CD4-positive, alpha-beta T cell treated with Interleukin-17A for 1 hour (primary cell): ENCODE measurements at regions not wholly inside any gene's neighbourhood (a gene's known extent, or its start where the extent isn't known, plus 50 kb on each side); places are given as distances from the start of the nearest gene placed in this dataset.
"Not testable (repeated sequence)": the region's sequence is repeated elsewhere in the genome, so short reads cannot be mapped to it uniquely, and the experiment has no call there.

Experiments used
- DNase-seq: peaks from one replicate; pipeline ENCODE4 v3.0.0-alpha.2; 2020

- DNase-seq = no peak
These were observed 171.4 kb upstream of the NPY2R start for GRCh38 chr4:155037031-155037430.

GRCh38 chr4:155038459-155038858 lies 170.0 kb upstream of the NPY2R start:
- no peak for DNase-seq

- no peak for DNase-seq
These were observed 169.3 kb upstream of the NPY2R start for GRCh38 chr4:155039162-155039561.

DNA sequence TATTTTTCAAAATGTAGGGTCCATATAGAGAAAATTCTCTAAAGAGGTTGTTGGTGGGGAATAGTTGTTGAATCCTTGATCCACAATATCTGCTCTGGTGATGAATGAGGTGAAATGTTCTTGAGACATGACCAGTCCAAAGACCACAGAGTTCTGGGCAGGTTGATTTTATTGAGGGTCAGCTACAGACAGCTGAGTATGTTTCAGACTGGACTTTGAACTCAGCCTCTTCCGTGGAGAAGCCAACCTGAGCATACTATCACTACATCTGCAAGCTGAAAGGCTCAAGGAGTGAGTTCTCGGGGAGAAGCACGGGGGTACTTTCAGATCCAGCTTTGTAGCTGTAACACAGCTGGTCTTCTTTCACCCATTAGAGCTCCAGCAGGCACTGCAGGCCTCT lies 168.4 kb upstream of the NPY2R start:
- DNase-seq = no peak

DNA sequence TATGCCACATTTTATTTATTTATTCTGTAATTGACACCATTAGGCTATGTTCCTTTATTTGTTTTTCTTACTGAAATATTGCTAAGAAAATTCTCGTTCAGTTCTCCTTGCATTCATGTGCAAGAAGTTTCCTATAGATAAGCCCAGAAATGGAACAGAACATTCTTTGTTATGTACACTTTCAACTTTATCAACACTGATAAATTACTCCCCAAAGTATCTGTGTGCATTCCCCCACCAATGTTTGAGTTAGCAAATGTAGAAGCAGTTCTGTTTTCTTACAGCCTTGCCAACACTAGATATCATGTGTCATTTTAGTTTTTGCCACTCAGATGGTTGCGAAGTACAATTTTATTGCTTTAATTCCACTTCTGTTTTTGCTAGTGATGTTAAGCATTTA lies 166.4 kb upstream of the NPY2R start:
- no peak for DNase-seq

- DNase-seq = not testable (repeated sequence)
These were observed 164.2 kb upstream of the NPY2R start for GRCh38 chr4:155044251-155044650.

GRCh38 chr4:155047755-155048154 lies 160.7 kb upstream of the NPY2R start:
- no peak for DNase-seq

GRCh38 chr4:155054042-155054441 lies 154.4 kb upstream of the NPY2R start:
- not testable (repeated sequence) for DNase-seq

DNA sequence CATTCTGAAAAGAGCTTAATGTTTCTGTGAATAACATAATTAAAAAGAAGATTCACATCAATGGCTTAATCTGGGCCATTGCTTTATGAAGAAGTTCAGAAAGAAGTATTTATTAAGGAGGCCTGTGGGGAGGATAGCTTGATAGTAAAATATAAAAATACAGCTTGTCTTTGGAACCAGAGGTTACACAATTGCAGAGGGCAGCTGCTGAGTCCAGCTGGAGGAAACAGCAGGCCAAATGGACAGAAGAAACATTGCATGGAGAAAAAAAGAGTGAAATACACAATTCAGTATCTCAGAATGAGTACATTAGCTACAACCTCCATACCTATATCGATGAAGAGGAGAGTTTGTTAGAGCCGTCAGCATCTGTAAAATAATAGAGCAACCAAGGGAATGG lies 148.0 kb upstream of the NPY2R start:
- no peak for DNase-seq

GRCh38 chr4:155060873-155061272 lies 147.6 kb upstream of the NPY2R start:
- no peak for DNase-seq

DNA sequence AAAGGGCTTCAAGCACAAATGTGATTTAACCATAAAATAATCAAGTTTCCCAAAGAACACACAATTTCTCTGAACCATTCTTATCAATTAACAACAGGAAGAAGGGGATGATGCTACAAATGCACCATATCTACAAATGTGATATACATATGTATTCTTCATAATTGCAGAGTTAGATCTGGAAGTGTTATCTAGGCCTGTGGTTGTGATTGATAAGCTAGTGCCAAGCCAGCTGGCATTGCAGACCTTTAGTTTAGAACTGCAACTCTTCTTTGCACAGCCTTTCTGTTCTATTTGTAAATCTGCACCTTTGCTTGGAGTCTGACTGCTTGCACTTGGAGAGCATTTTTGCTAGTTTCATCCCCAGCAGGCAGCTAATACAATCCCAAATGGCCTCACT lies 145.5 kb upstream of the NPY2R start:
- DNase-seq = no peak

- DNase-seq = not testable (repeated sequence)
These were observed 143.5 kb upstream of the NPY2R start for GRCh38 chr4:155064934-155065333.

- no peak for DNase-seq
These were observed 141.6 kb upstream of the NPY2R start for GRCh38 chr4:155066871-155067270.

GRCh38 chr4:155071962-155072361 lies 136.5 kb upstream of the NPY2R start:
- DNase-seq = no peak

GRCh38 chr4:155072417-155072816 lies 136.0 kb upstream of the NPY2R start:
- no peak for DNase-seq

DNA sequence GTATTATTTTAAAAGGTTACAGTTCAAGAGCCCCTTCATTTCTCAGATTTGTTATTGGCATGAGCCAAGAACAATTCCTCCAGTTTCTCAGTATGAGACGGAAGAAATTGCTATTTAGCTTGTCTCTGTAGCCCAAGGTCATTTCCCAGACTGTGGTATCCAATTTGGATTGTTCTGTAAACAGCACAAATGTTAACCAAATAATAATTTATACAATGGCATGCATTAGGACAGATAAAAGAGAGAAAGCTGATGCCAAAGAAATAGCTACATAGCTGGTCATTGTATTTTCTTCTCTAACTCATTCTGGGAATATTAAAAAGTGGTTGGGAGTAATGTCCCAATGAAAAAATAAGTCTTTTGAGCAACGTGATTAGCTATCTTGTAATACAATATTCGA lies 134.6 kb upstream of the NPY2R start:
- DNase-seq = no peak

GRCh38 chr4:155076256-155076785 lies 132.1 kb upstream of the NPY2R start:
- no peak for DNase-seq

DNA sequence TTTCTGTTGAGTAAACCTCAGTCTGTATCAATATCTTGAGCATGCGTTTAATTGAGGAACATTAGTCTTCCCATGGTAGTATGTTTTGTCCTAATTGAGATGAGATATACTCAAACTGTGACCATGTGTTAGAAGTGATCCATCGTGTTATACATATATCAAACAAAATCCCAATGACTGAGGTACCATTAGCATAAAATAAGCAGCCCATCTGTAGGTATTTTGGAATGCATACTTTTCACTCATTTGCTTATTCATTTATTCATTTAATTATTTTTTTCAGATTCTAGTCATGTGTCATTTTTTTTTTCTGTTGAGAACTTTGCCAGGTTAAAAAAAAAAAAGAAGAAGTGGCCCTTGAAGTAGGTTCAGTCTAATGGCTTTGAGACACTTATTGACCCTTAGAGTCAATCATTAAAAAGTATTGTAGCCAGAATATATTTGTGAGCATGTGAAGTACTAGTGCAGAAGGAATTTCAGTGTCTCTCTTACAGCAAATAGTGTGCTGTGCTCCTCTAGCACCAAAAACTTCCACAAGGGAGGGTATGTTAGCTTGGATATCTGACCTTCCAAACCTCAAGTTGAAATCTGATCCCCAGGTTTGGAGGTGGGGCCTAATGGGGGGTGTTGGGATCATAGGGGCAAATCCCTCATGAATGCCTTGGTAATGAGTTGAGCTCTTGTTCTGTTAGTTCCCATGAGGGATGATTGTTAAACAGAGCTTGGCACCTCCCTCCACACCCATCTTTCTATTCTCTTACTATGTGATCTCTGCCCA lies 130.8 kb upstream of the NPY2R start:
- DNase-seq = no peak

DNA sequence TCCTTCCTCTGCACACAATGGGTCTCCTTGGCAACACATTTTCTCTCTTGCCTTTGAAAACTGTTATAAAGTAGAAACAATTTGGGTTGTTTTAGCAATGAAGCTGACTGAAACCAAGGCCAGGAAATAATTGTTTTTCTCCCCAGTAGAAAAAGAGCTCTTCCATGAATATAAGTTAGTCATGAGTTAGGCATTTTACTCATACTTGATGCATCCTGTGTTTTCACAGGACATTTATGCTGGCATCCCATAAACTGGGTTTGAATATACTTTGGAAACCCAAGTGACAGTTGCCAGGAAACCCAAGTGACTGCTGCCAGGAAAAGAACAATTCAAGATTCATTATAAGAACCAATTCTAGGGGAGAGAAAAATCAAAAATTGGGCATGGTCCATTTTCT lies 128.6 kb upstream of the NPY2R start:
- DNase-seq = no peak

- no peak for DNase-seq
These were observed 127.2 kb upstream of the NPY2R start for GRCh38 chr4:155081222-155081621.

DNA sequence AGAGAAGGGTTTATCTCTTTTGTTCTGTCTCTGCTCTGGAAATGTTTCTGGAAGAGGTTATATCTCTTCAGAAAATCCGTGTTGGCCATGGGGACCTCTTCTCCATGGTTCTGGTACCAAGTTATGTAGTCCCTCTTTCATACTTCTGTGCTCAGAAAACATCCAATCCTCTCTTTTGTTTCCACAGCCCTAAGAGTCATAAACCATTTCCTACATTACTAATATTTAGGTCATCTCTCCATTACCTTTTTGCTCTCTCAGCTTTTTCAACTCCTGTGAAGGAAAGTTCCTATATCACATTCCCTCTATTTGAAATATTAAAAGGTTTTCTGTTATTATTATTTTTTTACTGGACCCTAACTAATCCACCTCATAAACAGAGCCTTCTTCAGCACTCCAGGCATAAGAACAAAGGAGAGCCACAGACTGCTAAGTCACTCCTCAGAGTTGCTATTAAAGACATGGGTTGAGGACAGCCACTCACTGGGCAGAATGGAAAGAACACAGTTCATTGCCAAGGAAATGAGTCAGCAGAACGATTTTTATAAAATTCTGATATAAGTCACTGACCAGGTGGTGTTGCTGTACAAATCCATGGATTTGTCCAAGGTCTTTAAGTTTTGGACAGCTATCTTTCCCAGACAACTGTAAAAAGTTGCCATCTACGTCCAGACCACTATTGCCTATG lies 122.4 kb upstream of the NPY2R start:
- DNase-seq = no peak

DNA sequence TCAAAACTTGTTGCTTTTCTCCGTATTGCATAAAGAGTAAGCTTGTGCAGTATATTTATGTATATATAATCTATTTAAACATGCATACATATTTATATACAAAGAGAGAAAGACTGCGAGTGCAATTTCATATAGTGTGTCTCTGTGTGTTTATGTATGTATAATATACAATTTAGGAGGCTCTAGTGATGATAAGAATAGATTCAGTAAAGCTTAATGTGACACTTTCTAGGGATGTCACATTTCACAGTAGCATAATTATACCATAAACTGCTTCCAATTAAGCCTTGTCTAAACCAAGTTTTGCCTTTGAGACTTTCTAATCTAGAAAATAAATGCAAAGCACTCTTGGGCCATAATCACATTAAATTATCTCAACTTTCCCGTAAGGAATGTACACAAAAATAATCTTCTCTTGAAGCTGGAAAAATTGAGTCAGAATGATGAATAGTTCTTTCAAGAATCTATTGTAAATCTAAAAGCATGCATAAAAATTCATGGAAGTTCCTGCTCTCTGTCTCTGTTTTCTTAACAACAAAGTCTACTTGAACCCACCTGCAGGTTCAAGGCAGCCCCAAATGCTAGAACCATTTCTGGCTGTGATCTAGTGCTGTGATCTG lies 114.1 kb upstream of the NPY2R start:
- no peak for DNase-seq

DNA sequence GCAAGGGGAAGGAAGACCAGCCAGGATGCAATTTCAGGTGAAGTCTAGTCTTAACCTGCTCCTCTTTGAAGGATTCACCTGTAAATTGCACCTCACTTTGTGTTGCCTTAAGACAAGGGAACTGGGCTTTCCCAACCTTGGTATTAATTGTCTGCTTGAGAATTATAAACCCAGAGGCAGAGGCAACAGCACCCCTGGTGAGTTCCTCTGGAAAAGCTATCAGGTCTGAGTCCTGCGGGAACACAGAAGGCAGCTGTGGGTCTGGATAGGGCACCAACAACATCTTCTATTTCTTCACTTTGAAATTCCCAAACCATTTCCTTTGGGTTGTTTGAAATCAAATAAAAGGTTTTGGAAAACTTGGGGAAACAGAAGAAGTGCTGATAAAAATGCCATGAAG lies 109.2 kb upstream of the NPY2R start:
- no peak for DNase-seq

- no peak for DNase-seq
These were observed 101.8 kb upstream of the NPY2R start for GRCh38 chr4:155106629-155107028.
